Hepatocyte (in vitro differentiated cells): ENCODE measurements at regions not wholly inside any gene's neighbourhood (a gene's known extent, or its start where the extent isn't known, plus 50 kb on each side); places are given as distances from the start of the nearest gene placed in this dataset.

Experiments
- EZH2phosphoT487 ChIP-seq: fragments of 200-600 bp; sonication (generic); IDR thresholded peaks from one replicate; pipeline ENCODE4 v1.6.1; 2018; ENCODE audit warnings: antibody characterized with exemption, mild to moderate bottlenecking, low read depth, moderate library complexity; ENCODE audit not compliant: unreplicated experiment, severe bottlenecking
- TF ChIP-seq, protein P1 (sequence below): fragments of 200-600 bp; sonication (generic); IDR thresholded peaks from 2 replicates; pipeline ENCODE4 v1.5.1; 2016; ENCODE audit warnings: antibody characterized with exemption, mild to moderate bottlenecking; ENCODE audit not compliant: poor library complexity

DNA sequence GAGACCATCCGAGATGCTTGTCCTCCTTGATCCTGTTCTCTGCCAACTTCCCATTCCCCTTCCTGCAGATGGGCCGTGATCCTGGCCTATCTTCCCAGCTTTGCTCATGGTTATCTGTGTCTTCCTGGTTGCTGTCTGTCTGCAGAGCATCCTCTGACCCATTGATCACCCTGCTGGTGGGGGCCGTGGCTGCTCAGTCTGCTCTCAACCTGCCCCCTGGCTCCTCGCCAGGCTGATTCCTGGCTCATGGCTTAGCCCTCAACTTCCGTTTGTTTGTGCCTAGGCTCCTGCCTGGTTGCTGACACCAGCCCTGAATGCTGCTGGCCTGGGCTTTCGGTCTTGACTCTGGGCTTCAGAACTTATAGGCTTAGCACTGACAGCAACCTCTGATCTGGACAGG lies 67.1 kb upstream of the SMIM15 start:
- TF ChIP-seq, protein P1, sequence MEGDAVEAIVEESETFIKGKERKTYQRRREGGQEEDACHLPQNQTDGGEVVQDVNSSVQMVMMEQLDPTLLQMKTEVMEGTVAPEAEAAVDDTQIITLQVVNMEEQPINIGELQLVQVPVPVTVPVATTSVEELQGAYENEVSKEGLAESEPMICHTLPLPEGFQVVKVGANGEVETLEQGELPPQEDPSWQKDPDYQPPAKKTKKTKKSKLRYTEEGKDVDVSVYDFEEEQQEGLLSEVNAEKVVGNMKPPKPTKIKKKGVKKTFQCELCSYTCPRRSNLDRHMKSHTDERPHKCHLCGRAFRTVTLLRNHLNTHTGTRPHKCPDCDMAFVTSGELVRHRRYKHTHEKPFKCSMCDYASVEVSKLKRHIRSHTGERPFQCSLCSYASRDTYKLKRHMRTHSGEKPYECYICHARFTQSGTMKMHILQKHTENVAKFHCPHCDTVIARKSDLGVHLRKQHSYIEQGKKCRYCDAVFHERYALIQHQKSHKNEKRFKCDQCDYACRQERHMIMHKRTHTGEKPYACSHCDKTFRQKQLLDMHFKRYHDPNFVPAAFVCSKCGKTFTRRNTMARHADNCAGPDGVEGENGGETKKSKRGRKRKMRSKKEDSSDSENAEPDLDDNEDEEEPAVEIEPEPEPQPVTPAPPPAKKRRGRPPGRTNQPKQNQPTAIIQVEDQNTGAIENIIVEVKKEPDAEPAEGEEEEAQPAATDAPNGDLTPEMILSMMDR = no peak
- no peak for TF ChIP-seq EZH2phosphoT487
